ENCODE measurements at regions not wholly inside any gene's neighbourhood (a gene's known extent, or its start where the extent isn't known, plus 50 kb on each side); places are given as distances from the start of the nearest gene placed in this dataset.
"Not testable (repeated sequence)": the region's sequence is repeated elsewhere in the genome, so short reads cannot be mapped to it uniquely, and the experiment has no call there.

DNA sequence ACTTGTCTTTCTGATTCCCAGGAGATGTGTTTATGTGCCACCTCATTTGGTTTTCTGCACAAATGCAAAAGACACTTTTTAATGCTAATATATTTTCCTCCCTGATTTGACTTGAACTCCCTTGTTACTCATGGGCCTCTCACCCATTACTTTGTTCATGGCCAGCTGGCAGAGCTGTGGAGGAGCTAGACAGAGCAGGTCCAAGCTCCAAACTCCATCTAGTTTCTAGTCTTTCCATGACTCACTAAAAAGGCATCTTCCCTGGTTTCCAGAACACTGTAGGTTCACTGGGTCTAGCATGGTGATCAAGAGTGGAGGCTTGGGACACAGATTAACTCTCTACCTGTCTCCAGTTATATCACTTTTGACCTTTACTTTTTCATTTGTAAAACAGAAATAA lies 161.0 kb upstream of the SLC28A3 start:
- no peaks in the 10 kb centered on the region for H3K9me3 ChIP-seq (replicated peaks)
- H3K4me1 ChIP-seq (replicated peaks), result no peaks in the 10 kb centered on the region
- H3K4me3 ChIP-seq, result no peak overlapping the region
- no peaks in the 10 kb centered on the region for H3K27me3 ChIP-seq (replicated peaks)
- DNase-seq (ENCODE audit: low read depth in 1 of 2, low spot score in 2 of 2), result no peak
- no peak overlapping the region for H3K27ac ChIP-seq
- H3K36me3 ChIP-seq, result no peaks in the 10 kb centered on the region

DNA sequence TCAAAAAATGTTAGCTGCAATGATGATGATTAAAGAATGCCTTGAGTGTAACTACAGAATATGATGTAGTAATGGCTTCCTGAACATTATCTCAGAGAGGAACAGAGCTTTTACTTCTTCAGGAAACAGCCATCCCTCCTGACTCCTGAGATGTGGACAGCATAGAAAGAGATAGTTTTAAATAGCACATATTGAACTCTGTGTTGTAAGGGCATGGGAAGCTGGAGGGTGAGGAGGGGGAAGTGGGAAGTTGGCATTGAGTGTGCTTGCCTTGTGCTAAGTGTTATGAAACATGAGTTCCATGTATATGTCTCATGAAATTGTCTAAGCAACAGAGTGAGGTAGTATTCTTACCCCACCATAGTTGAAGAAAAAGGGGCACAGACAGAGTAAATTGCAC lies 161.5 kb upstream of the SLC28A3 start:
- no peaks in the 10 kb centered on the region for H3K9me3 ChIP-seq (replicated peaks)
- no peaks in the 10 kb centered on the region for H3K4me1 ChIP-seq (replicated peaks)
- no peak for DNase-seq (ENCODE audit: low read depth in 1 of 2, low spot score in 2 of 2)
- H3K27ac ChIP-seq, result no peak overlapping the region
- no peaks in the 10 kb centered on the region for H3K36me3 ChIP-seq
- no peak overlapping the region for H3K4me3 ChIP-seq
- H3K27me3 ChIP-seq (replicated peaks), result no peaks in the 10 kb centered on the region

- Histone ChIP-seq H3K27me3 (replicated peaks) (no peaks in the 10 kb centered on the region), H3K4me1 (replicated peaks) (no peaks in the 10 kb centered on the region), H3K27ac (no peak overlapping the region), H3K9me3 (replicated peaks) (no peaks in the 10 kb centered on the region), H3K36me3 (no peaks in the 10 kb centered on the region), H3K4me3 (no peak overlapping the region)
- no peak for DNase-seq (ENCODE audit: low read depth in 1 of 2, low spot score in 2 of 2)
Observed at GRCh38 chr9:84504360-84504759, 163.8 kb upstream of the SLC28A3 start.

GRCh38 chr9:84511651-84512050 lies 157.9 kb upstream of the NTRK2 start:
- no peaks in the 10 kb centered on the region for H3K27me3 ChIP-seq (replicated peaks)
- no peaks in the 10 kb centered on the region for H3K4me1 ChIP-seq (replicated peaks)
- H3K9me3 ChIP-seq (replicated peaks), result no peaks in the 10 kb centered on the region
- H3K36me3 ChIP-seq, result no peaks in the 10 kb centered on the region
- H3K27ac ChIP-seq, result no peak overlapping the region
- no peak for DNase-seq (ENCODE audit: low read depth in 1 of 2, low spot score in 2 of 2)
- no peak overlapping the region for H3K4me3 ChIP-seq

GRCh38 chr9:84512493-84512892 lies 157.0 kb upstream of the NTRK2 start:
- Histone ChIP-seq H3K4me3 (no peak overlapping the region), H3K4me1 (replicated peaks) (no peaks in the 10 kb centered on the region), H3K27me3 (replicated peaks) (no peaks in the 10 kb centered on the region), H3K36me3 (no peaks in the 10 kb centered on the region), H3K9me3 (replicated peaks) (no peaks in the 10 kb centered on the region), H3K27ac (no peak overlapping the region)
- no peak for DNase-seq (ENCODE audit: low read depth in 1 of 2, low spot score in 2 of 2)

GRCh38 chr9:84513473-84513872 lies 156.1 kb upstream of the NTRK2 start:
- no peak for DNase-seq (ENCODE audit: low read depth in 1 of 2, low spot score in 2 of 2)
- Histone ChIP-seq H3K4me3 (no peak overlapping the region), H3K36me3 (no peaks in the 10 kb centered on the region), H3K27me3 (replicated peaks) (no peaks in the 10 kb centered on the region), H3K27ac (no peak overlapping the region), H3K9me3 (replicated peaks) (no peaks in the 10 kb centered on the region), H3K4me1 (replicated peaks) (no peaks in the 10 kb centered on the region)

DNA sequence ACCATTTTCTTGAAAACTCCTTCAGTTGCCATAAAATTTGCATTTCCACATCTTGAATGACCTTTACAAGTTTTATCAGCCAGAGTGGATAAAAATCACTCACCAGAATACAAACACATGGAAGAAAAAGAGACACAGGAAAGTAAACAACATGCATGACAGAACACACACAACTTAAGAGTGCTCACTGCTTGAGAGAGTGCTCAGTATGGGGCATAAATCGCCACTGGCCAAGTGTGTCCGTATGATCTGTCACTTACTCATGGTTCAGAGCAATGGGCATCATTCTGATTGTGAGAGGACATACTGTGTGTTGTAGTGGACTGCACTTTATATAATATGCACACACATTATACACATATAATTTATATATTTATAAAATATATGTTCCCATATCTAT lies 155.6 kb upstream of the NTRK2 start:
- Histone ChIP-seq H3K27me3 (replicated peaks) (no peaks in the 10 kb centered on the region), H3K4me3 (no peak overlapping the region), H3K27ac (no peak overlapping the region), H3K9me3 (replicated peaks) (no peaks in the 10 kb centered on the region), H3K4me1 (replicated peaks) (no peaks in the 10 kb centered on the region), H3K36me3 (no peaks in the 10 kb centered on the region)
- no peak for DNase-seq (ENCODE audit: low read depth in 1 of 2, low spot score in 2 of 2)

GRCh38 chr9:84514421-84514820 lies 155.1 kb upstream of the NTRK2 start:
- DNase-seq (ENCODE audit: low read depth in 1 of 2, low spot score in 2 of 2), result no peak
- no peaks in the 10 kb centered on the region for H3K36me3 ChIP-seq

DNA sequence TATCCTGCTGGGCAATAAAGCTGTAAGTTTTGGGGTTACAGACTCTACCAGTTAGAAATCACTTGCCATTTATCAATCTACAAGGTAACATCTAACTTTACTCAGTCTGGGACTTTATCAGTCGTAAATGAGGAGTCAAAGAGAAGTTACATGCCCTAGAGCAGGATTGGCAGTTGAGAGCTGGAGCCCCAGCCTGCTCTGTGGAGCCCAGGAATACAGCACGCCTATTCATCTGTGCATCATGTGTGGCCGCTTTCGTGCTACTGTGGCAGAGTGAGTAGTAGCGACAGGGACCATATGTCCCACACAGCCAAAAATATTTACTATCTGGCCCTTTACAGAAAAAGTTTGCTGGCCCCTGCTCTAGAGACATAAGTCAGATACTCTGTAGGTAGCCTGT lies 152.5 kb upstream of the NTRK2 start:
- no peaks in the 10 kb centered on the region for H3K27me3 ChIP-seq (replicated peaks)
- H3K4me1 ChIP-seq (replicated peaks), result no peaks in the 10 kb centered on the region
- H3K27ac ChIP-seq, result no peak overlapping the region
- H3K36me3 ChIP-seq, result no peaks in the 10 kb centered on the region
- H3K4me3 ChIP-seq, result no peak overlapping the region
- no peaks in the 10 kb centered on the region for H3K9me3 ChIP-seq (replicated peaks)
- DNase-seq (ENCODE audit: low read depth in 1 of 2, low spot score in 2 of 2), result no peak

More at GRCh38 chr9:84514421-84514820, 155.1 kb upstream of the NTRK2 start:
- Histone ChIP-seq H3K4me1 (replicated peaks) (no peaks in the 10 kb centered on the region), H3K4me3 (no peak overlapping the region), H3K9me3 (replicated peaks) (no peaks in the 10 kb centered on the region), H3K27ac (no peak overlapping the region), H3K27me3 (replicated peaks) (no peaks in the 10 kb centered on the region)

GRCh38 chr9:84519413-84519812 lies 150.1 kb upstream of the NTRK2 start:
- Histone ChIP-seq H3K9me3 (replicated peaks) (no peaks in the 10 kb centered on the region), H3K4me3 (no peak overlapping the region), H3K27me3 (replicated peaks) (no peaks in the 10 kb centered on the region), H3K27ac (no peak overlapping the region), H3K4me1 (replicated peaks) (no peaks in the 10 kb centered on the region), H3K36me3 (no peaks in the 10 kb centered on the region)
- DNase-seq (ENCODE audit: low read depth in 1 of 2, low spot score in 2 of 2), result no peak

- Histone ChIP-seq H3K9me3 (replicated peaks) (no peaks in the 10 kb centered on the region), H3K4me3 (no peak overlapping the region), H3K27me3 (replicated peaks) (no peaks in the 10 kb centered on the region), H3K36me3 (no peaks in the 10 kb centered on the region), H3K4me1 (replicated peaks) (no peaks in the 10 kb centered on the region), H3K27ac (no peak overlapping the region)
- DNase-seq (ENCODE audit: low read depth in 1 of 2, low spot score in 2 of 2), result no peak
Observed at GRCh38 chr9:84521208-84521607, 148.3 kb upstream of the NTRK2 start.

GRCh38 chr9:84526211-84526610 lies 143.3 kb upstream of the NTRK2 start:
- H3K27me3 ChIP-seq (replicated peaks); H3K4me1 ChIP-seq (replicated peaks); H3K9me3 ChIP-seq (replicated peaks); H3K27ac ChIP-seq; H3K36me3 ChIP-seq; DNase-seq (ENCODE audit: low read depth in 1 of 2, low spot score in 2 of 2); H3K4me3 ChIP-seq: not testable (repeated sequence)

DNA sequence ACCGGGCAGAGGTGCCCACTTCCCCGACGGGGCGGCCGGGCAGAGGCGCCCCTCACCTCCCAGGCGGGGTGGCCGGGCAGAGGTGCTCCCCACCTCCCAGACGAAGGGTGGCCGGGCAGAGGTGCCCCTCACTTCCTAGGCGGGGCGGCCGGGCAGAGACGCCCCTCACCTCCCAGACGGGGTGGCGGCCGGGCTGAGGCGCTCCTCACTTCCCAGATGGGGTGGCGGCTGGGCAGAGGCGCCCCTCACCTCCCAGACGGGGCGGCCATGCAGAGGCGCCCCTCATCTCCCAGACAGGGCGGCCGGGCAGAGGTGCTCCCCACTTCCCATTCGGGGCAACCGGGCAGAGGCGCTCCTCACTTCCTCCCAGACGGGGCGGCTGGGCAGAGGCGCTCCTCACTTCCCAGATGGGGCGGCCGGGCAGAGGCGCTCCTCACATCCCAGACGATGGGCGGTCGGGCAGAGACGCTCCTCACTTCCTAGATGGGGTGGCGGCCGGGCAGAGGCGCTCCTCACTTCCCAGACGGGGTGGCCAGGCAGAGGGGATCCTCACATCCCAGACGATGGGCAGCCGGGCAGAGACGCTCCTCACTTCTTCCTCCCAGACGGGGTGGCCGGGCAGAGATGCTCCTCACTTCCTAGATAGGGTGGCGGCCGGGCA lies 142.3 kb upstream of the NTRK2 start:
- H3K9me3 ChIP-seq (replicated peaks); H3K4me1 ChIP-seq (replicated peaks); H3K4me3 ChIP-seq; DNase-seq (ENCODE audit: low read depth in 1 of 2, low spot score in 2 of 2); H3K27ac ChIP-seq; H3K27me3 ChIP-seq (replicated peaks); H3K36me3 ChIP-seq: not testable (repeated sequence)

- H3K9me3 ChIP-seq (replicated peaks); H3K4me3 ChIP-seq; H3K27ac ChIP-seq; H3K27me3 ChIP-seq (replicated peaks); H3K36me3 ChIP-seq; DNase-seq (ENCODE audit: low read depth in 1 of 2, low spot score in 2 of 2); H3K4me1 ChIP-seq (replicated peaks): not testable (repeated sequence)
Observed at GRCh38 chr9:84535973-84536372, 133.6 kb upstream of the NTRK2 start.

DNA sequence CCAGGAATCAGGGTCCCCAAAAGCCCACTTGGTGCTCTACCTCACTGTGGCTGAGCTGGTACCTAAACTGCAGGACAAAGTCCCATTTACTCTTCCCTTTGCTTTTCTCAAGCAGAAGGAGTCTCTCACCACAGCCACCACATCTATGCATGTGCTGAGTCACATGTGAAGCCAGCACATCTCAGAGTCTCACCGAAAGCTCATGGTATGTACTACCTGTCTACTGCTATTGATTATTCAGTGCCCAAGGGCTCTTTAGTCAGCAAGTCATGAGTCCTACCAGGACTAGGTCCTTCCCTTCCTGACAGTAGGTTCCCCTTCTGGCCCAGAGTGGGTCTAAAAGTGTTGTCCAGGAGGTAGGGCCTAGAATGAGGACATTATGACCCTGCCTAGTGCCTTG lies 130.7 kb upstream of the NTRK2 start:
- H3K27ac ChIP-seq, result no peak overlapping the region
- no peaks in the 10 kb centered on the region for H3K36me3 ChIP-seq
- H3K4me1 ChIP-seq (replicated peaks), result no peaks in the 10 kb centered on the region
- no peaks in the 10 kb centered on the region for H3K9me3 ChIP-seq (replicated peaks)
- H3K27me3 ChIP-seq (replicated peaks), result no peaks in the 10 kb centered on the region
- no peak for DNase-seq (ENCODE audit: low read depth in 1 of 2, low spot score in 2 of 2)
- no peak overlapping the region for H3K4me3 ChIP-seq

All from SJSA1 (cell line).